ENCODE measurements at regions not wholly inside any gene's neighbourhood (a gene's known extent, or its start where the extent isn't known, plus 50 kb on each side); places are given as distances from the start of the nearest gene placed in this dataset.

DNA sequence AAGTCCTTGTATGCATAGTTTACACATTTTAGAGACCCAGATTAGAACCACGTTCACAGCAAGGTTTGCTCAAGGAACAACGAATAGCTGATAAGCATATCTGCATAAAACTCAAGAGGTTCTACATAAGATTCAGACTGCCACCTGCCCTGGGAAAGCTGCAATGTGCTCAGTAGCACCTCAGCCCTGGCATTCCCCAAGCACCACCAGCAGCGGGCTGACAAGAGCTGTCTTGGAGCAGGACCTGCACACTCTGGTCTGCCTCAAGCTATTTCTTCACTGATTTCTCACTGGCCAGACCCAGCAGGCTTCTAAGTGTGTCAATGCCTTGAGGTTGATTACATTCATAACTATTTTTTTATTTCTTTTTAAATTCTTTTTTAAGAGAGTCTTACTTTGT, 65.8 kb upstream of the UQCRFS1 start:
- DNase-seq (ENCODE audit: low read depth): no peak

DNA sequence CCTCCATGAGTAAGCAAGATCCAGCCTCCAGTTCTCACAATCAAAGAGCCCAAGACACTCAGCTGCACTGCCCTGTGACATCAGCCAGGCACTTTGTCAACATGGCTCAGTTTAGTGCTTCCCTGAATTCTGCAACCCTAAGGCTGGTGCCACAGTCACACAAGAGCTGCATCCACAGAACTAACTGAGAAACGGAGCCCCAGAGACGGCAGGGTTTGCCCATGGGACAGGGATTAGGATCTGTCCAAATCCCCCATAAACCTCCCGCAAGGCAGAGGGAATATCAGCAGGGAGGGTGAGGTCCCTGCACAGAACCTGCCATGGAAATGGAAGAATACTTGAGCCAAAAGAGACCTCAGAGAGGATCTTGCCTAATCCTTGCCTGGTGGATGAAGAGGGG, 70.4 kb upstream of the UQCRFS1 start:
- H3K4me3 ChIP-seq (ENCODE audit: low read depth, low read length): no peak overlapping the region
- DNase-seq (ENCODE audit: low read depth): no peak
- TF ChIP-seq, protein P1, sequence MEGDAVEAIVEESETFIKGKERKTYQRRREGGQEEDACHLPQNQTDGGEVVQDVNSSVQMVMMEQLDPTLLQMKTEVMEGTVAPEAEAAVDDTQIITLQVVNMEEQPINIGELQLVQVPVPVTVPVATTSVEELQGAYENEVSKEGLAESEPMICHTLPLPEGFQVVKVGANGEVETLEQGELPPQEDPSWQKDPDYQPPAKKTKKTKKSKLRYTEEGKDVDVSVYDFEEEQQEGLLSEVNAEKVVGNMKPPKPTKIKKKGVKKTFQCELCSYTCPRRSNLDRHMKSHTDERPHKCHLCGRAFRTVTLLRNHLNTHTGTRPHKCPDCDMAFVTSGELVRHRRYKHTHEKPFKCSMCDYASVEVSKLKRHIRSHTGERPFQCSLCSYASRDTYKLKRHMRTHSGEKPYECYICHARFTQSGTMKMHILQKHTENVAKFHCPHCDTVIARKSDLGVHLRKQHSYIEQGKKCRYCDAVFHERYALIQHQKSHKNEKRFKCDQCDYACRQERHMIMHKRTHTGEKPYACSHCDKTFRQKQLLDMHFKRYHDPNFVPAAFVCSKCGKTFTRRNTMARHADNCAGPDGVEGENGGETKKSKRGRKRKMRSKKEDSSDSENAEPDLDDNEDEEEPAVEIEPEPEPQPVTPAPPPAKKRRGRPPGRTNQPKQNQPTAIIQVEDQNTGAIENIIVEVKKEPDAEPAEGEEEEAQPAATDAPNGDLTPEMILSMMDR (IDR thresholded peaks at IDR 0.05; ENCODE audit: low read depth, low read length, missing control alignments): no peak

More for the DNA sequence above, 65.8 kb upstream of the UQCRFS1 start:
- TF ChIP-seq, protein P1 (IDR thresholded peaks at IDR 0.05; ENCODE audit: low read depth, low read length, missing control alignments): no peak
- no peak overlapping the region for H3K4me3 ChIP-seq (ENCODE audit: low read depth, low read length)

DNA sequence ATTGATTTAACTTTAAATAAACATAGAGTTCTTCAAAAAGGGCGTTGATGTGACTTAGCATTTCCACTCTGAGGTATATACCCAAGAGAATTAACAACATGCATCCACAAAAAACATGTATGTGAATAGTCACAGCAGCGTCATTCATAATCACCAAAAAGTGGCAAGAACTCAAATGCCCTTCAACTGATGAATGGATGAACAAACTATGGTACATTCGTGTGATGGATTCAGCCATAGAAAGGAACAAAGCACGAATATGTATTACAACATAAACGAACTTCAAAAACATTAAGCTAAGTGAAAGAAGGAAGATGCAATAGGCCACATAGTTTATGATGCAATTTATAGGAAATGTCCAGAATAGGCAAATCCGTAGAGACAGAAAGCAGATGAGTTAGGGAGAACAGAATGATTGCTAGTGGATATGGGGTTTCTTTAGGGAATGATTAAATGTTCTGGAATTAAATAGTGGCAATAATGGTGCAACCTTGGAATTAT, 72.3 kb upstream of the UQCRFS1 start:
- no peak overlapping the region for H3K4me3 ChIP-seq (ENCODE audit: low read depth, low read length)
- TF ChIP-seq, protein P1 (IDR thresholded peaks at IDR 0.05; ENCODE audit: low read depth, low read length, missing control alignments): no peak
- DNase-seq (ENCODE audit: low read depth): no peak

DNA sequence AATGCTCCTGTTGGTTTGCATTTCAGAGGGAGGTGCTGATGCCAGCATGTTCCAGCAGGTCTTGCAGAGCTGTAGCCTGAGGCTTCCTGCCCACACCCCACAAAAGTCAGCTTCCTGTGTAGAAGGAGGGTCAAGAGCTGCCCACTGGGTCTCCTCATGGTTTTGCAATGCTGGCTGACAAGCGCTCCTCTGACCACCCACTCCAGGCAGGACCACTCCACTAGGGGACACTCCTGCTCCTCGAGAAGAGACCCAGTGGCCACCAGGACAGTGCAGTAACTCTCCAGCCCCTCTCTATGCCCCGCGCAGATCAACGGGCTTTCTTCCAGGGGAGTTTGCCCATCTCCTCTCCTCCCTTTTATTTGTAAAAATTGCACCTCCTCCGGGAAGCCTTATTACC, 72.9 kb upstream of the UQCRFS1 start:
- TF ChIP-seq, protein P1 (IDR thresholded peaks at IDR 0.05; ENCODE audit: low read depth, low read length, missing control alignments): no peak
- no peak overlapping the region for H3K4me3 ChIP-seq (ENCODE audit: low read depth, low read length)
- no peak for DNase-seq (ENCODE audit: low read depth)

DNA sequence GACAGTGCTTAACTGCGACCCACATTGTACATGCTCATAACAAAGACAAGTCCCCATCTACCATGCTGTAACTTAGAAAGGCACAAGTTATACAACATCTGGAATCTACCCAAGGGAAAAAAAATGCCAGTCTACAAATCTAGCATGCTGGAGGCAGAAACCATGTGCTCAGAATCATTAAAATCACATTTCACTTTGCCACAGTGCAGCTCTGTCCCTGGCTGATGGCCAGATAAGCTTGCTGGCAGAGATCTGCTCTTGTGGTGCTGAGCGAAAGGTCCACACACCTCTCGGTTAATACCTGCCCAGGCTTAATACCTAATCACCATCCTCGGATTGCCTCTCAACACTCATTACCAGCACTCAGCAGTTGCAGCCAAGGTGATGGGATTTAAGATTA, 74.1 kb upstream of the UQCRFS1 start:
- TF ChIP-seq, protein P1 (IDR thresholded peaks at IDR 0.05; ENCODE audit: low read depth, low read length, missing control alignments): no peak
- no peak for DNase-seq (ENCODE audit: low read depth)
- no peak overlapping the region for H3K4me3 ChIP-seq (ENCODE audit: low read depth, low read length)

DNA sequence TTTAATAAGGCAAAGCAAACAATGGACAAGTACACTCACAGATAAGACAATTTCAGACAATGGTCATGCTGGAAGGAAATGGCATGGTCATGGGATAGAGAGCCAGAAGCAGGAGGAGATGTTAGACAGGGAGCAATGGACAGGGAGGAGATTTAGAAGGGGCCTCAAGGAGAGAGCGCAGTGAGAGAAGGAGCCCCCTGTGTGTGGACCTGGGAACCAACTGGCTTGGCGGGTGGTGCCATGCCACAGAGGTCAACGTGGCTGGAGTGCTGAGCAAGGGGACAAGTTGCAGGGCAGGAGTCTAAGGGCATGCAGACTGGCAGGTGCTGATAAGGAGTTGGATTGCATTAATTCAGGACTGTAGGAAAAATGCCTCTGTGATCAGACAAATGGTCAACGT, 75.3 kb upstream of the UQCRFS1 start:
- no peak for DNase-seq (ENCODE audit: low read depth)
- no peak overlapping the region for H3K4me3 ChIP-seq (ENCODE audit: low read depth, low read length)
- TF ChIP-seq, protein P1 (IDR thresholded peaks at IDR 0.05; ENCODE audit: low read depth, low read length, missing control alignments): no peak

DNA sequence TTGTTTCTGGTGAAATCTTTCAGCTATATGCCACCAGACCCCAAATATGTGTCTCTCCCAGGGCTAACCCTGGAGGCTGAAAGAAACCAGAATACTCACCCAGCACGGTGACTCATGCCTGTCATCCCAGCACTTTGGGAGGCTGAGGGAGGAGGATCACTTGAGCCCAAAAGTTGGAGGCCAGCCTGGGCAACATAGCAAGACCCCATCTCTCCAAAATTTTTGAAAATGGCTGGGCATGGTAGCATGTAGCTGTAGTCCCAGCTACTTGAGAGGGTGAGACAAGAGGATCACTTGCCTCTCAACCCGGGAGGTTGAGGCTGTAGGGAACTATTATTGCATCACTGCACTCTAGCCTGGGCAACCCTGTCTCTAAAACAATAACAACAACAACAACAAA, 76.1 kb upstream of the UQCRFS1 start:
- TF ChIP-seq, protein P1 (IDR thresholded peaks at IDR 0.05; ENCODE audit: low read depth, low read length, missing control alignments): no peak
- H3K4me3 ChIP-seq (ENCODE audit: low read depth, low read length): no peak overlapping the region
- no peak for DNase-seq (ENCODE audit: low read depth)
